ENCODE measurements at regions not wholly inside any gene's neighbourhood (a gene's known extent, or its start where the extent isn't known, plus 50 kb on each side); places are given as distances from the start of the nearest gene placed in this dataset.

GRCh38 chr19:30087381-30088138, 145.5 kb downstream of the URI1 start:
- no peak for DNase-seq (ENCODE audit: low spot score)

GRCh38 chr19:30088567-30088966, 146.5 kb downstream of the URI1 start:
- ATAC-seq (ENCODE audit: insufficient number of reproducible peaks, low FRiP score, low read depth) (no peak), DNase-seq (ENCODE audit: low spot score) (no peak)
- H3K9me3 ChIP-seq, result no peaks in the 10 kb centered on the region
- H3K27me3 ChIP-seq (replicated peaks; ENCODE audit: insufficient read depth), result no peaks in the 10 kb centered on the region
- H3K4me3 ChIP-seq, result no peak overlapping the region
- no peaks in the 10 kb centered on the region for H3K4me1 ChIP-seq (ENCODE audit: control insufficient read depth in 1 of 2, low read depth in 2 of 2)
- H3K36me3 ChIP-seq, result no peaks in the 10 kb centered on the region
- TF ChIP-seq CTCF (IDR thresholded peaks at IDR 0.05), result no peak
- H3K27ac ChIP-seq, result no peak overlapping the region

More at GRCh38 chr19:30087381-30088138, 145.5 kb downstream of the URI1 start:
- no peaks in the 10 kb centered on the region for H3K27me3 ChIP-seq (replicated peaks; ENCODE audit: insufficient read depth)
- H3K9me3 ChIP-seq, result no peaks in the 10 kb centered on the region
- no peak overlapping the region for H3K27ac ChIP-seq
- no peaks in the 10 kb centered on the region for H3K4me1 ChIP-seq (ENCODE audit: control insufficient read depth in 1 of 2, low read depth in 2 of 2)
- TF ChIP-seq CTCF (IDR thresholded peaks at IDR 0.05), result no peak
- no peaks in the 10 kb centered on the region for H3K36me3 ChIP-seq
- H3K4me3 ChIP-seq, result no peak overlapping the region
- ATAC-seq (ENCODE audit: insufficient number of reproducible peaks, low FRiP score, low read depth), result no peak

GRCh38 chr19:30089086-30089665, 147.1 kb downstream of the URI1 start:
- Histone ChIP-seq H3K9me3 (no peaks in the 10 kb centered on the region), H3K27ac (no peak overlapping the region), H3K4me3 (no peak overlapping the region), H3K4me1 (ENCODE audit: control insufficient read depth in 1 of 2, low read depth in 2 of 2) (no peaks in the 10 kb centered on the region), H3K36me3 (no peaks in the 10 kb centered on the region), H3K27me3 (replicated peaks; ENCODE audit: insufficient read depth) (no peaks in the 10 kb centered on the region)
- no peak for ATAC-seq (ENCODE audit: insufficient number of reproducible peaks, low FRiP score, low read depth)
- no peak for TF ChIP-seq CTCF (IDR thresholded peaks at IDR 0.05)
- no peak for DNase-seq (ENCODE audit: low spot score)

- Histone ChIP-seq H3K27me3 (replicated peaks; ENCODE audit: insufficient read depth) (no peaks in the 10 kb centered on the region), H3K9me3 (no peaks in the 10 kb centered on the region), H3K36me3 (no peaks in the 10 kb centered on the region), H3K27ac (no peak overlapping the region), H3K4me1 (ENCODE audit: control insufficient read depth in 1 of 2, low read depth in 2 of 2) (no peaks in the 10 kb centered on the region), H3K4me3 (no peak overlapping the region)
- no peak for DNase-seq (ENCODE audit: low spot score)
- no peak for TF ChIP-seq CTCF (IDR thresholded peaks at IDR 0.05)
- no peak for ATAC-seq (ENCODE audit: insufficient number of reproducible peaks, low FRiP score, low read depth)
Observed at GRCh38 chr19:30090476-30090875, 148.4 kb downstream of the URI1 start.

- H3K4me1 ChIP-seq (ENCODE audit: control insufficient read depth in 1 of 2, low read depth in 2 of 2), result no peaks in the 10 kb centered on the region
- H3K27ac ChIP-seq, result no peak overlapping the region
- no peaks in the 10 kb centered on the region for H3K27me3 ChIP-seq (replicated peaks; ENCODE audit: insufficient read depth)
- no peak for TF ChIP-seq CTCF (IDR thresholded peaks at IDR 0.05)
- no peaks in the 10 kb centered on the region for H3K9me3 ChIP-seq
- no peak overlapping the region for H3K4me3 ChIP-seq
- no peak for DNase-seq (ENCODE audit: low spot score)
- no peak for ATAC-seq (ENCODE audit: insufficient number of reproducible peaks, low FRiP score, low read depth)
- H3K36me3 ChIP-seq, result no peaks in the 10 kb centered on the region
Observed at GRCh38 chr19:30090963-30091362, 148.9 kb downstream of the URI1 start.

Data from thoracic aorta (tissue), 2 donors.